ENCODE measurements at regions not wholly inside any gene's neighbourhood (a gene's known extent, or its start where the extent isn't known, plus 50 kb on each side); places are given as distances from the start of the nearest gene placed in this dataset.
A peak's percentile ranks its signal among the peaks of the same experiment; 100 is the strongest.

- intact Hi-C loops (cut with DNase I): no loop called here
- Histone ChIP-seq H3K4me1 (no peaks in the 10 kb centered on the region), H3K9me3 (peaks cover 0 to 21% (median 17%) of the 10 kb centered on the region in 4 donors), H3K27ac (replicated peaks in 1 of 4) (no peak overlapping the region), H3K4me3 (no peak overlapping the region), H3K27me3 (no peaks in the 10 kb centered on the region), H3K36me3 (no peaks in the 10 kb centered on the region)
- DNase-seq (ENCODE audit: extremely low spot score): no peak
- TF ChIP-seq CTCF (IDR thresholded peaks at IDR 0.05): no peak
- no peak for TF ChIP-seq POLR2A (IDR thresholded peaks at IDR 0.05; ENCODE audit: low read depth)
- TF ChIP-seq EP300 (IDR thresholded peaks at IDR 0.05): no peak
- no peak for TF ChIP-seq POLR2AphosphoS5 (IDR thresholded peaks at IDR 0.05)
- 72% methylated on average over 2 of the region's 2 CpGs for WGBS
Measured at GRCh38 chr12:126608607-126609175, 1543.5 kb downstream of the AACS start.

- H3K36me3 ChIP-seq: no peaks in the 10 kb centered on the region
- H3K4me1 ChIP-seq: no peaks in the 10 kb centered on the region
- no peak for DNase-seq (ENCODE audit: extremely low spot score)
- H3K4me3 ChIP-seq: no peak overlapping the region
- no peak overlapping the region for H3K27ac ChIP-seq (replicated peaks in 1 of 4)
- WGBS: 90% methylated on average over 16 of the region's 16 CpGs
- intact Hi-C loops (cut with DNase I): no loop called here
- peaks cover 0 to 30% (median 22%) of the 10 kb centered on the region in 4 donors for H3K9me3 ChIP-seq
- no peaks in the 10 kb centered on the region for H3K27me3 ChIP-seq
- TF ChIP-seq CTCF (IDR thresholded peaks at IDR 0.05): no peak
- no peak for TF ChIP-seq EP300 (IDR thresholded peaks at IDR 0.05)
- no peak for TF ChIP-seq POLR2A (IDR thresholded peaks at IDR 0.05; ENCODE audit: low read depth)
- no peak for TF ChIP-seq POLR2AphosphoS5 (IDR thresholded peaks at IDR 0.05)
Measured at GRCh38 chr12:126616441-126616840, 1551.2 kb downstream of the AACS start.

GRCh38 chr12:126617312-126617711 lies 1552.1 kb downstream of the AACS start:
- intact Hi-C loops (cut with DNase I): no loop called here
- no peak for DNase-seq (ENCODE audit: extremely low spot score)
- TF ChIP-seq CTCF (IDR thresholded peaks at IDR 0.05): peak in 1 of 3 experiments; percentile 11
- no peak for TF ChIP-seq EP300 (IDR thresholded peaks at IDR 0.05)
- Histone ChIP-seq H3K4me3 (no peak overlapping the region), H3K9me3 (peaks cover 0 to 24% (median 16%) of the 10 kb centered on the region in 4 donors), H3K27ac (replicated peaks in 1 of 4) (no peak overlapping the region), H3K27me3 (no peaks in the 10 kb centered on the region), H3K4me1 (no peaks in the 10 kb centered on the region), H3K36me3 (no peaks in the 10 kb centered on the region)
- 99% methylated on average over 5 of the region's 5 CpGs for WGBS

GRCh38 chr12:126627596-126627995 lies 1562.4 kb downstream of the AACS start:
- H3K4me1 ChIP-seq: no peaks in the 10 kb centered on the region
- 61% methylated on average over 4 of the region's 4 CpGs for WGBS
- intact Hi-C loops (cut with DNase I): no loop called here

More at GRCh38 chr12:126627596-126627995, 1562.4 kb downstream of the AACS start:
- TF ChIP-seq EP300 (IDR thresholded peaks at IDR 0.05) (no peak), POLR2A (IDR thresholded peaks at IDR 0.05; ENCODE audit: low read depth) (no peak), CTCF (IDR thresholded peaks at IDR 0.05) (no peak), POLR2AphosphoS5 (IDR thresholded peaks at IDR 0.05) (no peak)
- Histone ChIP-seq H3K9me3 (peaks cover 0 to 4% (median 0%) of the 10 kb centered on the region in 4 donors), H3K27me3 (peaks cover 0 to 5% (median 0%) of the 10 kb centered on the region in 4 donors), H3K27ac (replicated peaks in 1 of 4) (no peak overlapping the region), H3K36me3 (no peaks in the 10 kb centered on the region), H3K4me3 (no peak overlapping the region)
- no peak for DNase-seq (ENCODE audit: extremely low spot score)
